Ureter (tissue), 1 donor: ENCODE measurements at regions not wholly inside any gene's neighbourhood (a gene's known extent, or its start where the extent isn't known, plus 50 kb on each side); places are given as distances from the start of the nearest gene placed in this dataset.

Source experiments
- DNase-seq: peaks from one replicate; pipeline ENCODE4 v3.0.0-alpha.2; 2020; ENCODE audit warnings: low spot score
- donor health status: DM: yes; HTN: yes; CAD: no.

DNA sequence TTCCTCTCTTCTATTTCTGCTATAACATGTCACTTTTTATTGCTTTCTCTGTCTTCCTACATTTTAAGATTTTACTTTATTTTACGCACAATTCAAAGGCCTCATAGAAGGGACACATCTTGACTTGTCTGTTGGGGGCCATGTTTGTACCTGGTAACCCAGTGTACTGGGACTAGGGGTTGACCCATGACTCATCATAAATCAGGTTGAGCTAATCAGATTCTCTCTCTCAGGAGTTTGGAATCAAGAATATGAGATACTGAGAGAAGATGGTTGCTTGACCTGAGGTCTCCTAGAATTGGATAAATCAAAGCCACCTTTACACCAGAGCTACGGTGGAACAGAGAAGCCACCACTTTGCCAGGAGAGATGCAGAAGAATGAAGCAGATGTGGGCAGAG, 153.0 kb downstream of the UXS1 start:
- no peak for DNase-seq

DNA sequence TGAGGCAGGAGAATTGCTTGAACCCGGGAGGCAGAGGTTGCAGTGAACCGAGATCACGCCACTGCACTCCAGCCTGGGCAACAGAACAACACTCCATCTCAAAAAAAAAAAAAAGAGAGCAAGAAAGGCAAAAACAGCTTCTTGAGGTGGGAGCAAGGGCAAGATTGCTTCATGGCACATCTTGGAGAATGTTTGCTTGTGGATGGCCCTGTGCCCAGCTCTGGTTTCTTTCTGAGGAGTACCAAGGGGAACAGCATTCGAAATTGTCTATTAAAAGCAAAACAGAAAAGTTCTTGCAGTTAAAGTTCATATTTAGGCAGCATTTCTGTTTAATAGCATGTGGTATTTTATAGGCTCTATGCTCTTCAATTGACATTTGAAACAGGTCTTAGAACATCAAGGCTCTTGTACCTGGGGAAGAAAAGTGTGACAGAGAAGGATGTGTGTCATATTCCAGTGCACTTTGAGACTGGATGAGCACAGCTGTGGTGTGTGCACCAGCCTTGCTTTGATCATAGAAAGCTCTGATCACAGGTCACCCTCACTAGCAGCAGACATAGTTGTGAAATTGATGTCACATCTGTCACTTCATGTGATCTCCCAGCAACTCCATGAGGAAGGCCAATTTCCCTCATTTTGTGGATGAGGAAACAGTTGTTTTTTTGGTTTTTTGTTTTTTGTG, 154.3 kb downstream of the UXS1 start:
- no peak for DNase-seq

DNA sequence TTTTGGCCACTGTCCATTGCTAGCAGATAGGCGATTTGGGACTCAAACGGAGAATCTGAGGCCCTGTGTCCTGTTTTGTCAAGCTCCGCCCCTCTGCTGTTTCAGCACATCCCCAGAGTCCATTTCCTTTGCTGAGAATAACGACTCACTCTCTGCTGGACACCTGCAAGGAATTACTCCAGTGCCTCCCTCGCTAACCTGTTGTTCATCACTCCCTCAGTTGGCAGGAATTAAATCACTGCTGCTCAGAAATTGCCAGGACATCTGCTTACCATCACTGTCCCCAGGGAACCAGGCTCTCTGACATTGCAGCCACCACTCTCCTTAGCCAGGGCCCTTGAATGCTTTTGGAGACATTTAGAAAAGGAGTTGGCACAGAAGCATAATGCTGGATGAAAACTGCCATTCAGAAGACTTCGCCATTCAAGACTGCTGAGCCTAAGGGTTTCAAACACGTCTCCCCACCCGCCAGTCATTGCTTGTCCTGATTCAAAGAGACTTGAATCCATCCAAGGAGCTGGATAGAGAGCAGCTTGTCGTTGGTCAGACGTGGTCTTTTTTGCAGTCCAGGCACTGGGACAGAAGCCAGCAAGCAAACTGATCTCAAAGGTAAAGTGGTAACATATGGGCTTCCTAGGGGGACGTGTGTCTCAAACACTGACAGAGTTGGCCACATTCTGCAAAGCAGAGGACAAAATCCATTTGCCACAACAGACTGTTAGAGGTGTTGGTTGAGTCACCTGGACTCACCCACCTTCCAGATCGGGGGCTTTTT, 155.3 kb downstream of the UXS1 start:
- DNase-seq = no peak

DNA sequence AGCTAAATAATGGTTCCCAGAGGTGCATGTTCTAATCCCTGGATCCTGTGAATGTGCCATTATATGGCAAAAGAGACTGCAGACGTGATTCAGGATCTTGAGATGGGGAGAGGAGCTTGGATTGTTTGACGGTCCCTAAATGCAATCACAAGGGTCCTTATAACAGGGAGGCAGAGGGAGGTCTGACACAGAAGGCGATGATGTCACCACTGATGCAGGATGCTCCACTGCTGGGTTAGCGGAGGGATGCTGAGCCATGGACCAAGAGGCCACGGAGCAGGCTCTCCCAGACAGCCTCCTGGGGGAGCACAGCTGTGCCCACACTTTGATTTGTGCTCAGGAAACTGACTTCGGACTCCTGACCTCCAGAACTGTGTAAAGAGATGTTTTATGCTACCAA, 156.2 kb downstream of the UXS1 start:
- no peak for DNase-seq

DNA sequence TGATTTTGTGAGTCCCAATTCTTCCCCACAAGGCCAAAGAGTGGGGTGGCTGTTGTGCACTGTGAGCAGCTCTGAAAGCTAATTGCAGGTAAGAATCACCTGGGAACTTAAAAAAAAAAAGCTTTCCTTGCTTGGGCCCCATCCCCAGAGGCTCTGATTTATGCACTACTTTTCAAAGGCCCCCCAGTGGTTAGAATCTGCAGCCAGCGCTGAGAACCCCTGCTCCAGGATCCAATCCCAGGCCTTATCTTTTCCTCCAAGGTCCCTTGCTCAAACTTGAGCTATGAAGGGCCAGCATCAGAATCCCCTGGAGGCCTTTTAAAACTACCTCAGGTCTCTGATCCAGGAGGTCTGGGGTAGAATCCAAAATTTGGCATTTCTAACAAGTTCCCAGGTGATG, 156.8 kb downstream of the UXS1 start:
- DNase-seq = no peak

DNA sequence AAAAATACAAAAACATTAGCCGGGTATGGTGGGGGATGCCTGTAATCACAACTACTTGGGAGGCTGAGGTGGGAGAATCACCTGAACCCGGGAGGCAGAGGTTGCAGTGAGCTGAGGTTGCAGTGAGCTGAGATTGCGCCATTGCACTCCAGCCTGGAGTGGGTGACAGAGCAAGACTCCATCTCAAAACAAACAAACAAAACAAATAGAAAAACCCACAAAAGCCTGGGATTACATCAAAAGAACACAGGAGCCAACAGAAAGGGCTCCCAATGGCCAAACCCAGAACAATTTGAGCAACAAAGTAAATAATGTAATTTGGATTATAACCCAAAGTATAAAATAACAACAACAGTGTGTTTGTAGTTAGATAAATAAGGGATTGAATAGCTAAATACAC, 159.8 kb downstream of the UXS1 start:
- DNase-seq = no peak

DNA sequence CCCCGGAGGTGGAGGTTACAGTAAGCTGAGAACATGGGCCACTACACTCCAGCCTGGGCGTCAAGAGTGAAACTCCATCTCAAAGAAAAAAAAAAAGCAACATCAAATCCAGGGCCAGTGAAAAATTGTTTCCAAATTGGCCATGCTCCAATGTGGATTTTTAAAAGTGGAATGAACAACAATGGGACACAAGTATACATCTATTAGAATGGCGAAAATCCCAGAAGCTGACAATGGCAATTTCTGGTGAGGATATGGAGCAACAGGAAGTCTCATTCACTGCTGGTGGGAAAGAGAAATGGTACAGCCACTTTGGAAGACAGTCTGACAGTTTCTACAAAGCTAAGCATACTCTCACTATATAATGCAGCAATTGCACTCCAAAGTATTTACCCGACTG, 161.4 kb downstream of the UXS1 start:
- DNase-seq = no peak

DNA sequence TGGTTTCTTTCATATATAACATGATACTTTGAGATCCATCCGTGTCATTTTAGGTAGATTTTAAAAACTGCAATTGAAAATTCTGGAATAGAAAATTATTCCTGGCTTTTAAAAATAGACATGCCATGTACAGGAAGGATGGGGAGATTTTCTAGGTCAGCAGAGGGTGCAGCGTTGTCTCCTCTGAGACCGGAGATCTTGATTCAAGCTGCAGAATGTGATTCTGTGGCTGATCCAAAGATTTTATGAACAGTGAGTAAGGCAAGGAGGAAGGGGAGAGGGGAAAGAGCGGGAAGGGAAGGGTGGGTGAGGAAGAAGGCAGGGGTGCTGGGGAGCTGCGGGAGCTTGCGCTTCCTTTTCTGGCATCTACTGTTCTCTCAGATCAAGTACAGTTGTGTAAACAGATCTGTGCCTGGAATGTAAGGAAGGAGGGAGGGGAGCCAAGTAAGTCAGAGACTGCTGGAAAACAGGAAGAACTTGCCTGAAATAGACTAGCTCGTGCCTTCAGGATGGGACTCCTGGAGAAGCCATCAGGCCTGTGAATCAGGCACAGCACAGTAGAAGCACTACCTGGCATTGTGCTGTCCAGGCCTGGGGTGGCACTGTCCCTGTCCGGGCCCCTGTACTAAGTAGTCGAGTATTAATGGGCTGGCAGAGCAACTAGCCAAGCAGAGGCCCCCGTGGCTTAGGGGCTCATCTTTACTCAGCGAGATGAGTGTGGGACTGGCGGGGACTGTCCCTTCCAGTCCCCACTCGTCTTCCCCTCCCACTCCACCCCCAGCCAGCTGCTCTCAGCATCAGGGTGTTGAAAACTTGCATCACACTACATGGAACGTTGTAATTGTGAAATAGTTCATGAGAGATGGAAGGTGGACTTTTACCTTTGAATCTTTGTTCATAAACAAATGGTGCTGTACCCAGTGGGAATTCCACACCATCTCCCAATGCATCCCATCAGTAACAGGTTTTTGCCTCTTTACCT, 163.5 kb downstream of the UXS1 start:
- DNase-seq = peak; percentile 49

DNA sequence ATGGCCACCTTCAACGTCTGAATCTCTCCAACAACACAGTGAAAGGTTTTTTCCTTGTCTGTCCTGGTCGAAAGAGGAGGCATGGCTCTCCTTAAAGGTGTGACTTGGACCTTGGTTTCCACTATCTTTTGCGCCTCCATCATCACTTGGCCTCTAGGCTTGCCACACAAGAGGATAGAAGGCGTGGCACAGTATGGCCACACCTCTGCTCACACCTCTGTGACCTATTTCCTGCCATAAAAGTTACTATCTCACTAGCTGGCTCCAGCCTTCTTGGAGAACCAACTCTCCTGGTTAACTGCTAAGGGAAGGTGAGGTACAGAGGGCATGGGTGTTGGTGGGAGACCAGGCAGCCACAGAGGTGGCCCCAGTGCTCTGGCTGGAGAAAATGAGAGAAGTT, 165.9 kb downstream of the UXS1 start:
- no peak for DNase-seq

DNA sequence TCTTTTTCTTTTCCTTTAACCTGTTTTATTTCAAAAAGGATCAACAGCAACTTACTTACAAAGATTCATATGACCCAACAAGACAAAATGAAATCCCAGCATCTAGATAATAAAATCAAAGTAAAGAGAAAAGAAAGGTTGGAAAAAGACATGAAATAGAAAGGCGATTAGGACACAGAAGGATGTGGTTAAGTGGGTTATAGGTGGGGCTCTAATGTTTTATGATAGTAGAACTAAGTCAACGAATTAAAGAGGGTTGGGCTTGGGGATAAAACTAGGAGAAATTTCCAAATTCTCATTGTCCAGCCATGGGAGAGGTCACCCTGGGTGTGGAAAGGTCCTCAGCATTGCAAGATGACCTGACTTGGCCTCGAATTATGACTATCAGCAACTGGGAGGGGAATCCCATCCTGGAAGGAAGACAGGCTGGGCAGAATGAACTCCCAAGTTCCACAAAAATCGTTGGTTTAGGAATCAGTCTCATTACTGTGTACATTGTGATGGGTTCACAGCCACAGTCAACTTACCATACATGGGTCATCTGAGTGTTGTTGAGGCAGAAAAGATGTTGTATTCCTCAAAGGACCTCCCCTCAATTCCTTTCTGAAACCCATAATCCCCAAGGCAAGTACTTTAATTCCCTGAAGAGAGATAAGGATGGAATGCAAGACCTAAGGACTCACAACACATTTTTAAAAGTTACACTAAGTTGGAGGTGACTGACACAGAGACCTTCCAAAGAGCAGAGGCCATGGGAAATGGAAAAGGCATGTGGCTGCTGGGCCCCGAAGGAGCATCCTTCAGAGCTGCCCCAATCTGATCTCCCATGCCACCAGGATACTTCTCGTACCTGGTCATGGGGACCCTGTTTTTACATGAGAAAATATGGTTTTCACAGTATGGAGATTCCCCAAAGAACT, 167.6 kb downstream of the UXS1 start:
- DNase-seq = no peak

DNA sequence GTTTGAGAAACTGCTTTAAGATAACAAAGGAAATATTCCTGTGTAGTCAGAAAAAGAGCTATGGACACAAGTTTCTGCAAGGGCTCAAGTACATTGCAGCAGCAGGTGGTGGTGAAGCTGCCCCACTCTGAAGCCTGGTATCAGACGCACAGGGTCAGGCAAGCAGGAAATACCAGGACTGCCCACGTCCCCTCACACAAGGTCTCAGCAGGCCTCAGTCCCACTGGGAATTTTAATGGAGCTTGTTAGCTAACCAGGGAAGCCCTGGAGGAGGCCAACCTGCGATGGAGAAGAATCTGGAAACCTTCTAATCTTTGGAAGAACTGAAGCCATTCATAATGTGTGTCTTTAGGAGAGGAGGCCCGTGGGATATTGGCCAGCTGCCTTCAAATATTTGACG, 168.3 kb downstream of the UXS1 start:
- no peak for DNase-seq

DNA sequence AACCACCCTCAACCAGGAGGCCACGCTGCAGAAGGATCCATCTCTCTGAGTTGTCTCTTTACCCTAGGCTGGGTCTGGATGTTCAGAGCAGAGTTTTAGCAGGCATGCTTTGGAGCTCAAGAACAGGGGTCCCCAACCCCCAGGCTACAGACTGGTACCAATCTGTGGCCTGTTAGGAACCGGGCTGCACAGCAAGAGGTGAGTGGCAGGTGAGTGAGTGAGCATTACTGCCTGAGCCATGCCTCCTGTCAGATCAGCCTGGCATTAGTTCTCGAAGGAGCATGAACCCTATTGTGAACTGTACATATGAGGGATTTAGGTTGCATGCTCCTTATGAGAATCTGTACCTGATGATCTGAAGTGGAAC, 172.5 kb downstream of the UXS1 start:
- no peak for DNase-seq

DNA sequence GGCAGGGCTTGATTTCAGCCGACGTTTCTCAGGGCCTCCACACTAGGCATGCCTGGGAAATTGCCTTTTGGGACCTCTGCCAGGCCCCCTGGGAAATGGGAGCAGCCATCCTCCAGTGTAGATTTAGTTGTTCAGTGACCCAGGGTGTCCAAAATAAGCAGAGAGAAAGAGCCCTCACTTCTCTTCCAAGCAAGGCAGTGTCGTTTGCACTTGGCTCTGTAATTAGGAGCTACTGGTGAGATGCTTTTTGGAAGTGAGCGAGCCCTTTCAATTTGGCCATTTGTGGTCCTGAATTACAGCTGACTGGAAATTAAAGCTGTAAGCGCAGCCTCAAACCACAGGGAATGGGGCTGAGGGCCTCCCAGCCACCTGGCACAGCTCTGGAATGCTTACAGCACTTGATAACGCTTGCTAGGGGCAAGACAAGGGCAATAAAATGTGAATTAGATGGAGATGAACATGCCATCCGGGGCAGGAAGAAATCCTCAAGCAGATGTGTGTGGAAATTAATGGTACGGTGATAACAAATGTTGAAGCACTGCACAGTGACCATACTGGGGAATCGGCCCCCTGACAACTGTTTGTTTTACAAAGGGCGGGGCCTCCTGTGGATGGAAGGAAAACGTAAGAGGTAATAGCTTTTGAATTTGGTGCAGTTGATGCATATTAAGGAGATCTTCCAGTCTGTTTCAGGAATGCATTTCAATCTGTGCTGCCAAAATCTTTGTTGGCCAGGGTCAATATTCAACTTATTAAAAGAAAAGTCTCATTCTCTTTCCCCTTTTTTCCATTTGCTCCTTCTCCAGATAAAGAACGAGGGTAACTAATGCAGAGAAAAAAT, 173.1 kb downstream of the UXS1 start:
- no peak for DNase-seq

DNA sequence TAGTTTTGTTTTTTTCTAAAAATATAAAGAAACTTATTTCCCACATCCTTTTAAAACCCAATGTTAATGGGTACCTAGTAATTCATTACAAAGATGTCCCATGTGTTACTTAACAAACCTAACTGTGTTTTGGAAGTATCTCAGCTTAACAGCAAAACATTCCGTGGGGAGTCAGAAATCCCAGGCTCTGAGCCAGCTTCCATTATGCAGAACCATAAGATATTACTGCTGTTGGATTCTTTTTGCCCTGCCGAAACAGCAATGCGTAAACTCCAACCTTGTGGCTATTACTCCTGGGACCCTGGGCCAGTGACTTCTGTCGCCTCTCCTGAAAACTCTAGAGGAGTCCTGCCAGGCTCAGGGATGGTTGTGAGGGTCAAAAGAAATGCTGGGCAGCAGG, 174.1 kb downstream of the UXS1 start:
- no peak for DNase-seq

DNA sequence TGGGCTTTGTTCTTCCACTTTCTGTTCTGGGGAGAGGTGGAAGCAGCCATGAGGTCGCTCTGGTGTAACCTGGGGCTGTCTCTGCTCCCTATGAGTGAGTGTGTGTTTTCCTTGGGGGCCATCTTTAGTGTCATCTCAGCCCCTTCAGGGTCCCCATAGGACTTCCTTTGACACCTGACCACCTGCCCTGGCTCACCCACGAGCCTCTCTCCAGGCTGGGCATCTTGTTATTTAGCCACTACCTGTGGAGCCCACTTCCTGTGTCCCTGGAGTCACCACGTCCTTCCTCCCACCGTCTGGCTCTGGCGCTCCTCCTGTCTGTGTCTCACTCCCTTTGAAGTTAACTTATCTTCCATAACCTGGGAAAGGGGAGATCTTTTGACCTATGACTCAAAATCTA, 176.0 kb downstream of the UXS1 start:
- DNase-seq = no peak

DNA sequence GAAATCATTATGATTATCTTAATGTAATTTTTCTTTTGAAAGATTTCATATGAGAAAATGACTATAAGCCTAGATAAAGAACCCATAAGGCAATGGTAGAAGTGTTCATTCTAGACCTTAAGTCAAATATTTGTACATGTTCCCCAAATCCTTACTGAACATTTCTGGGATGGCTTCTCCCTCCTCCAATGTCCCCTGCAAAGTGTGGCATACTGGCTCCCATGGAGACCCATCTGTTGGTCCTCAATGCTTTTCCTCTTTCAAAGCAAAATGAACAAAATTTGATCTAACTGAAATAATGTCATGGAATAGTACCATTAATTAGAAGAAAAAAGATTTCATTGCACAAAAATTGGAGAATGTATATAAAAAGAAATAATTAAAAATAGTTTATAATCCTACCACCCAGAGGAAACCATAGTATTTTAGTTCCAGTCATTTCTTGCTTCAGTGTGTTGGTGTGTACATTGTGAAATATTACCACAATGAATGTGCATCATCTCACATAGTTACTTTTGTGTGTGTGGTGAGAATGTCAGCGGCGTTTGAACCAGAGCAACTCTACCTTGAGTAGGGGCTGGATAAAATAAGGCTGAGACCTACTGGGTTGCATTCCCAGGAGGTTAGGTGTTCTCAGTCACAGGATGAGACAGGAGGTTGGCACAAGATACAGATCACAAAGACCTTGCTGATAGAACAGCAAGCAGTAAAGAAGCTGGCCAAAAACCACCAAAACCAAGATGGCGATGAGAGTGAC, 181.3 kb downstream of the UXS1 start:
- no peak for DNase-seq

DNA sequence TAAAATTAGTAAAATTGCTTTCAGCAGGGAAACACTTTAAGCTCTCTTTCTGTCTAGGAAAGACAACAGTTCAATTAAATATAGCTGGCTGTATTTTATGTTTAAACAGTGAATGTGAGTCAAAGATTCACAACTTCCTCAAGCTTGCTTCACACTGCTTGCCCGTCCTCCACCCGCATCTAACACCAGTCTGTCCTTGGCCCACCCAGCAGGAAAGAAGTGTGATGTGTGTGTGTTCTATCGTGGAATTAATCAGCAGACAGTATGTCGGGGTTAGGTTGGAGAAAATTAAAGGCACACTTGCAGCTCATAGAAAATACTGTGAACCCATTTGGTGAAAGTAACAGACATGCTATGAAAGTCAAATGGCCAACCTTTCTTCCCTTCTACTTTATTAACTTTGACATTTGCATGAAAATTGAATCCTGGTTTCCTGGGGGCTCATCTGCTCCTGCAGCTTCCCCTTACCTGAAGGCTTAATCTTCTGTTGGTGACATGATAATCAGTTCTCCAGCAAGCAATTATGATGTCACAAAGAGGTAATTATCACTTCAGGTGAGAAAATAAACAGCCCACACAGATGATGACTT, 182.0 kb downstream of the UXS1 start:
- DNase-seq = no peak

DNA sequence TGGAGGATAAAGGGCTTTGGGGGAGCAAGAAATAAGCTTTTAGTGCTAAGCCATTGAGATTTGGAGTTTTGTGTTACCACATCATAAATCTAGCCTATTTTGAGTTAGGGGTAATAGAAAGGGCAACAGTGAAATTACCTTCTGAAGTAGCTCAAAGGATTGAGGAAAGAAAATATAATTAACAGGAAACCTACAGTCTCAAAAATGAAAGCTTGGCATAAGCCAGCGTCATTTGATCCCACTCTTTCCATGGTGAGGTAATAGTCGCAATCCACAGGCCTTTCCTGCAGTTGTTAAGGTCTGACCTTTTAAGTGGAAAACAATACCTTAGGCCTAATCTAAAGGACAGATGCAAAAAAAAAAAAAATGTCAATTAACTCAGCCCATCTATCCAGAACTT, 182.7 kb downstream of the UXS1 start:
- DNase-seq = no peak

DNA sequence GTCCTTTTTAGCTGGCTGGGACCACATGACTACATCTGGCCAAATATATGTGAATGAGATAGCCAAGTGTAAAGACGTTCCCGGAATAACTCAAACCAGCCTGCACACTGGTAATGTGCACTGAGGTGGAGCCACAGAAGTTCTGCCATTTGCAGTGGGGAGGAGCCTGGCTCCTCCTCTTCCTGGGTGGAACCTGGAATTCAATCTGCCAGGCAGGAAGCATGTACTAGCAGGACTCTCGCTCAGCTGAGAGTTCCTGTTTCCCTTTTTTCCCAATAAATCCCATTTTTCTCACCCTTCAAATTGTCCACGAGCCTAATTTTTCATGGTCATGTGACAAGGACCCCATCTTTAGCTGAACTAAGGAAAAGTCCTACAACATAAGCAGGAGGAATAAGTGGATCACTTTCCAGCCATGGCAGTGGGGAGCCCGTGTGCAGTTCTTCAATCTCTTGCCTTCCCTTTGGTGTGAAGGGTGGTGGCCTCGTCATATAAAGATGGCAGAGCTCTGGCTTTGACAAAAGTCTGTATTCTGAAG, 183.2 kb downstream of the UXS1 start:
- DNase-seq = no peak
